Stimulated activated naive B cell treated with anti-CD40 and anti-IgM and Interleukin-4, amounts not matched to agents 10 μg/mL and 1 μg/mL and 100 μg/mL, for 72 hours (primary cell): ENCODE measurements at regions not wholly inside any gene's neighbourhood (a gene's known extent, or its start where the extent isn't known, plus 50 kb on each side); places are given as distances from the start of the nearest gene placed in this dataset.
A peak's percentile ranks its signal among the peaks of the same experiment; 100 is the strongest.

Experiments
- ATAC-seq, 2 donors: fragments of 150-1000 bp; cut with Tn5 transposase; replicated peaks; 2 replicates each; pipeline ENCODE4 v1.10.0; 2021; ENCODE audit warnings: moderate library complexity in 1 of 2
- DNase-seq: peaks from one replicate; pipeline ENCODE4 v3.0.0; 2021
- H3K27ac Mint-ChIP-seq: one replicate; pipeline ENCODE4 v1.8.0; 2022; ENCODE audit warnings: mild to moderate bottlenecking, mixed read lengths
- H3K27me3 Mint-ChIP-seq, 2 donors: one replicate each; pipeline ENCODE4 v1.8.0; 2022; ENCODE audit warnings: mixed read lengths in 2 of 2
- H3K36me3 Mint-ChIP-seq, 2 donors: one replicate each; pipeline ENCODE4 v1.8.0; 2022; ENCODE audit warnings: mixed read lengths in 2 of 2, mild to moderate bottlenecking in 1 of 2
- H3K4me1 Mint-ChIP-seq, 2 donors: one replicate each; pipeline ENCODE4 v1.8.0; 2022; ENCODE audit warnings: mixed read lengths in 2 of 2, mild to moderate bottlenecking in 1 of 2
- H3K4me3 Mint-ChIP-seq, 2 donors: one replicate each; pipeline ENCODE4 v1.8.0; 2022; ENCODE audit warnings: mild to moderate bottlenecking in 2 of 2, mixed read lengths in 2 of 2, moderate library complexity in 1 of 2
- H3K9me3 Mint-ChIP-seq, 2 donors: one replicate each; pipeline ENCODE4 v1.8.0; 2022; ENCODE audit warnings: mixed read lengths in 2 of 2, mild to moderate bottlenecking in 1 of 2

DNA sequence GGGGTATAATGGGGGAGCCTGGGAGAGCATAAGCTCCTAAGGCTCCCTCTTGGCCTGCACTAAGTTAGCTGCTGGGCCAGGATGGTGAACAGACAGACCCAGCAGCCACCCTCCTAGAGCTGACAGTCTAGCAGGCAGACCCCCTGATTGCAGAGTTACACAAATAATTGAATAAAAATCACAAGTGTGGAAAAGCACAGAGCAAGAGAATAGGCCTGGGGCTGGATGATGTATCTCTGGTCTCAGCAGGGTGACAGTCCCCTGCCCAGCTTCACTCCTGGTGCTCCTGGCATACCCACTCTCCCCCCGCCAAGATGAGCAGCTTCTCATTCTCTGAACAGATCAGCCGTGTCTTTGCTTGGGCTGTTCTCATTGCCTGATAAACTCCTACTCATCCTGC lies 86.1 kb upstream of the STX18 start:
- H3K27ac Mint-ChIP-seq, result no peak overlapping the region
- H3K36me3 Mint-ChIP-seq, result peaks cover 8 to 19% of the 10 kb centered on the region in 2 donors
- peaks cover 3 to 9% of the 10 kb centered on the region in 2 donors for H3K4me1 Mint-ChIP-seq
- H3K9me3 Mint-ChIP-seq, result peaks cover 3 to 4% of the 10 kb centered on the region in 2 donors
- ATAC-seq (no peak), DNase-seq (no peak)
- H3K4me3 Mint-ChIP-seq, result no peak overlapping the region
- H3K27me3 Mint-ChIP-seq, result no peaks in the 10 kb centered on the region

DNA sequence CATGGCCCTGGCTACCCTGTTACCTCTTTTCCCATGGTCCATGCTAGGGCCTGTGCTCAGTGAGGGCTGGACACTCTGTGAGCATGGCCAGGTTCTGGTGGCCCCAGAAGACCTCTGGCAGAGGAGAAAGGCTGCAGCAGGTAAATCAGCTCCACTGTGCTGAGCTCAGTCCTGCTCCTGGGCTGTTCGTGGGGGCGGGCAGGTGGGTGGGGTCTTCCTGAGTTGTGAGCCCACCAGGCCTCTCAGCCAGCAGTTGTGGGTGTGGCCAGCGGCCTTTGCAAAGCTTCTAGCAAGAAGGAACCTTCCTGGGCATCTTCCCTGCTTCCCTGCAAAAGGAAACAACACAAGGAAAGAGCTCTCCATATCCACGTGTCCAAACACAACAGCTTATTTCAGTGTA lies 85.3 kb upstream of the STX18 start:
- Mint-ChIP-seq H3K4me3 (no peak overlapping the region), H3K36me3 (peaks cover 8 to 17% of the 10 kb centered on the region in 2 donors), H3K27ac (no peak overlapping the region), H3K9me3 (peaks cover 3 to 4% of the 10 kb centered on the region in 2 donors), H3K27me3 (no peaks in the 10 kb centered on the region), H3K4me1 (peaks cover 3 to 9% of the 10 kb centered on the region in 2 donors)
- DNase-seq (no peak), ATAC-seq (no peak)

DNA sequence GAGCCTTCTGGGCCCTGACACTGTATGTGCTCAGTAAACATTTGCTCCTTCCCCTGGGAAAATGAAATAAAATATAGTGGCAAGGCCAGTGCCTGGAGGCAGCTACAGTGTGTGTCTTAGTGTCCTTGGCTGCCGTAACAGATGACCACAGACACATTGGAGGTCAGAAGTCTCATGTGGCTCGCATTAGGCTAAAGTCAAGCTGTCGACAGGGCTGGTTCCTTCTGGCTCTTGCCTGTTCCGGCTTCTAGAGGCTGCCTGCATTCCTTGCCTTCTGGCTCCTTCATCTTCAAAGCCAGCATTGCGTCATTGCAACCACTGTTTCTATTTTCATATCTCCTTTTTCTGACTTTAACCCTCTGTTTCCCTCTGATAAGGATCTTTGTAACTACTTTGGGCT lies 83.6 kb upstream of the STX18 start:
- peaks cover 7 to 18% of the 10 kb centered on the region in 2 donors for H3K36me3 Mint-ChIP-seq
- peaks cover 3 to 4% of the 10 kb centered on the region in 2 donors for H3K9me3 Mint-ChIP-seq
- no peaks in the 10 kb centered on the region for H3K27me3 Mint-ChIP-seq
- H3K27ac Mint-ChIP-seq, result no peak overlapping the region
- H3K4me1 Mint-ChIP-seq, result peaks cover 3 to 9% of the 10 kb centered on the region in 2 donors
- DNase-seq (no peak), ATAC-seq (no peak)
- no peak overlapping the region for H3K4me3 Mint-ChIP-seq

DNA sequence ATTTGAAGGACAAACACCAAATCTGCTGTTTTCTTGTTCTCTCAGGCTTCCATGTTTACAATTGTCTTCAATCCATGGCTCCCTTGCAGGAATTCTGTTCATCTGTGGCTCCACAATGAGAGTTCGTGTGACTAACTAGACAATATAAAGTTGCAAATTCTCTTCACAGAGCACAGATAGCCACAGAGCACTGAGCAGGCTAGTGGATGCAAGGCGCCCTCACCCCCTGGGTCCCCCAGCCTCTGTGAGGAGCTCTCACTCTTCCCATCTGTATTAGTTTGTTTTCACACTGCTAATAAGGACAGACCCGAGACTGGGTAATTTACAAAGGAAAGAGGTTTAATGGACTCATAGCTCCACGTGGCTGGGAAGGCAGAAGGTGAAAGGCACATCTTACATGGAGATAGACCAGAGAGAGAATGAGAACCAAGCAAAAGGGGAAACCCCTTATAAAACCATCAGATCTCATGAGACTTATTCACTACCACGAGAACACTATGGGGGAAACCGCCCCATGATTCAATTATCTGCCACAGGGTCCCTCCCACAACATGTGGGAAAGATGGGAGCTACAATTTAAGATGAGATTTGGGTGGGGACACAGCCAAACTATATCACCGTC lies 82.5 kb upstream of the STX18 start:
- H3K36me3 Mint-ChIP-seq, result peaks cover 11 to 25% of the 10 kb centered on the region in 2 donors
- H3K9me3 Mint-ChIP-seq, result peaks cover 4 to 6% of the 10 kb centered on the region in 2 donors
- H3K4me1 Mint-ChIP-seq, result peaks cover 3 to 9% of the 10 kb centered on the region in 2 donors
- DNase-seq, result no peak
- H3K27ac Mint-ChIP-seq, result no peak overlapping the region
- H3K27me3 Mint-ChIP-seq, result no peaks in the 10 kb centered on the region
- H3K4me3 Mint-ChIP-seq, result no peak overlapping the region
- ATAC-seq, result peak in 1 of 2 donors; percentile 31

- H3K4me1 Mint-ChIP-seq, result peaks cover 3 to 8% of the 10 kb centered on the region in 2 donors
- H3K36me3 Mint-ChIP-seq, result peaks cover 15 to 38% of the 10 kb centered on the region in 2 donors
- peaks cover 0 to 6% of the 10 kb centered on the region in 2 donors for H3K9me3 Mint-ChIP-seq
- ATAC-seq (no peak), DNase-seq (no peak)
- H3K27ac Mint-ChIP-seq, result no peak overlapping the region
- no peaks in the 10 kb centered on the region for H3K27me3 Mint-ChIP-seq
- no peak overlapping the region for H3K4me3 Mint-ChIP-seq
These were observed 78.0 kb upstream of the STX18 start for GRCh38 chr4:4619821-4620220.

- Mint-ChIP-seq H3K4me1 (no peaks in the 10 kb centered on the region), H3K4me3 (no peak overlapping the region), H3K27ac (no peak overlapping the region), H3K9me3 (peaks cover 0 to 3% of the 10 kb centered on the region in 2 donors), H3K27me3 (no peaks in the 10 kb centered on the region), H3K36me3 (peaks cover 12 to 31% of the 10 kb centered on the region in 2 donors)
- ATAC-seq (no peak), DNase-seq (no peak)
These were observed 77.0 kb upstream of the STX18 start for GRCh38 chr4:4618847-4619246.

DNA sequence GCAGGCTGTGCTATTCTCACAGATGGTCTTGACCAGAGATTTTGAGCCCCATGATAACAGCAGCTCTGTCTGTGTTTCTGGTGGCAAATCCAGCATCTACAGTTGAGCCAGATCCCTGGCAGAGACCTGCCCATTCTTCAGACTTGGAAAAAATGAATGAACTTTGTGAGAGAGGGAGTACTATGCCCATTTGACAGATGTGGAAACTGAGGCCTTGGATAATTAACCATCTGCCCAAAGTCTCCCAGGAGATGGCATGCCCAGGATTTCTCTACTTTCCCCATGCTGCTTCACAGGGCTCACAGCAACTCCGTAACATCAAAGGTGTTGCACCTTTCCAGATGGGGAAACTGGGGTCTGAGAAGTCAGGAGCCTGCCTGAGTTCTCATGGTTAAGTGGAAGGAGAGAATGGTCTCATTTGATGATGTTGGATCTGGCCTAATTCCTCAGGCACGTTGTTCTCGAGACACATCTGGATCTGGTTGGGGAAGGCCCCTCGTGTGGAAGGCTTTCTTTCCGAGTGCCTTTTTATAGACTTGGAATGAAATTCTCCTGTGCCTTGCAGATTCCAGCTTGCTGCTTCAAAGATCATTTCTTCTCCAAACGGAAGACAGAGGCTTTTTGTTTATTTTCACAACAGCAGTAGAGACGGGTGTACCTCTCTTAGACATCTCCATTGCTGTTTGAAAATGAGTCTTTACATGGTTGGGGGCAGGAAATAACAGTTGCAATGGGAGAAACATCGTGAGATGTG lies 73.3 kb upstream of the STX18 start:
- H3K36me3 Mint-ChIP-seq, result peaks cover 12 to 43% of the 10 kb centered on the region in 2 donors
- no peaks in the 10 kb centered on the region for H3K4me1 Mint-ChIP-seq
- ATAC-seq (no peak), DNase-seq (no peak)
- H3K4me3 Mint-ChIP-seq, result no peak overlapping the region
- H3K27ac Mint-ChIP-seq, result no peak overlapping the region
- peaks cover 0 to 5% of the 10 kb centered on the region in 2 donors for H3K9me3 Mint-ChIP-seq
- no peaks in the 10 kb centered on the region for H3K27me3 Mint-ChIP-seq

GRCh38 chr4:4613641-4614286 lies 71.9 kb upstream of the STX18 start:
- no peak overlapping the region for H3K4me3 Mint-ChIP-seq
- H3K36me3 Mint-ChIP-seq, result peaks cover 7 to 40% of the 10 kb centered on the region in 2 donors
- no peaks in the 10 kb centered on the region for H3K27me3 Mint-ChIP-seq
- H3K4me1 Mint-ChIP-seq, result no peaks in the 10 kb centered on the region
- H3K27ac Mint-ChIP-seq, result no peak overlapping the region
- DNase-seq (no peak), ATAC-seq (no peak)
- peaks cover 0 to 2% of the 10 kb centered on the region in 2 donors for H3K9me3 Mint-ChIP-seq

DNA sequence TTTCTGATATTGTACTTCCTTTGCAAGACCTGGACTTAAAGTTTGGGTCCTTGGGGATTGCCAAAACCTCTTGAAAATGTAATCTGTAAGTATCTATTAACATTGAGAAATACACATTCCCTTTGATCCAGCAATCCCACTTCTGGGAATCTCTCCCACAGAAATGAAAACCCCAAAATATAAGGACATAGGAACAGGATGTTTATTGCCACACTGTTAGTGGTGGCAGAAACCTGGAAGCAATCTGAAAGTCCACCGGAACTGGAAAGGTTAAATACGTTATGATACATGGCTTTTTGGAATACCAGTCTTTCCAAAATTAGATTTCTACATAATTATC lies 71.2 kb upstream of the STX18 start:
- ATAC-seq (no peak), DNase-seq (no peak)
- no peaks in the 10 kb centered on the region for H3K27me3 Mint-ChIP-seq
- peaks cover 8 to 41% of the 10 kb centered on the region in 2 donors for H3K36me3 Mint-ChIP-seq
- no peak overlapping the region for H3K4me3 Mint-ChIP-seq
- no peak overlapping the region for H3K27ac Mint-ChIP-seq
- H3K4me1 Mint-ChIP-seq, result no peaks in the 10 kb centered on the region
- peaks cover 0 to 2% of the 10 kb centered on the region in 2 donors for H3K9me3 Mint-ChIP-seq

GRCh38 chr4:4610672-4611071 lies 68.8 kb upstream of the STX18 start:
- Mint-ChIP-seq H3K9me3 (peaks cover 0 to 2% of the 10 kb centered on the region in 2 donors), H3K36me3 (peaks cover 8 to 35% of the 10 kb centered on the region in 2 donors), H3K27ac (no peak overlapping the region), H3K27me3 (no peaks in the 10 kb centered on the region), H3K4me3 (no peak overlapping the region), H3K4me1 (no peaks in the 10 kb centered on the region)
- DNase-seq (no peak), ATAC-seq (no peak)

DNA sequence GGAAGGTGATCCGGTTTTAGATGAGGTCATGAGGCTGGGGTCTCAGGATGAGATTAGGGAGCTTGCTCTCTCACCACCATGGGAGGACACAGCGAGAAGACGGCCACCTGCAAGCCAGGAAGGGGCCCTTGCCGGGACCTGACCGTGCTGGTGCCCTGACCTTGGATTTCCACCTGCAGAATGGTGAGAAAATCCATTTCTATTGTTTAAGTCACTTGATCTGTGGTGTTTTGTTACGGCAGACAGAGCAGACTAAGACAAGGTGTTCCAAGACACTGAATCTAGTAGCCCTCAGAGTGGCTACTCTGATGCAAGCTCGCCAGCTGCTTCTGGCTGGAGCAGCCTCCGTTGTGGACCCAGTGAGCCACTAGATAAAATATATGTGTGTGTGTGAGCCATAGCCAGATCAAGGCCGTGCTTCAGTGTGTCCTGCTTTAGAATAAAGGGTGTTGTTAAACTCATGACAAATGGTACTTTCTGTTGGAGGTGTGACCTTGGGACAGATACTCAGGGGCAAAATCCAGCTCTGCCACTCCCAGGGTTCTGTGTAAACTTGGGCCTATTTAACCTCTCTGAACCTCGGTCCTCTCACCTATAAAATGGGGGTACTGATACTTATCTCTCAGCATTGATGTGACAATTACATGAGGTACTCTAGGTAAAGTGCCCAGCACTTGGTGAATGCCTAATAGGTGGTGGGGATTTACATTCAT lies 67.9 kb upstream of the STX18 start:
- no peak for DNase-seq
- Mint-ChIP-seq H3K9me3 (peaks cover 0 to 2% of the 10 kb centered on the region in 2 donors), H3K27me3 (no peaks in the 10 kb centered on the region), H3K36me3 (peaks cover 8 to 34% of the 10 kb centered on the region in 2 donors), H3K4me3 (no peak overlapping the region), H3K27ac (no peak overlapping the region), H3K4me1 (no peaks in the 10 kb centered on the region)
- ATAC-seq, result no peak

GRCh38 chr4:4608214-4608537 lies 66.3 kb upstream of the STX18 start:
- Mint-ChIP-seq H3K9me3 (peaks cover 0 to 2% of the 10 kb centered on the region in 2 donors), H3K27me3 (no peaks in the 10 kb centered on the region), H3K27ac (no peak overlapping the region), H3K36me3 (peaks cover 5 to 29% of the 10 kb centered on the region in 2 donors), H3K4me1 (no peaks in the 10 kb centered on the region), H3K4me3 (no peak overlapping the region)
- ATAC-seq (no peak), DNase-seq (no peak)

DNA sequence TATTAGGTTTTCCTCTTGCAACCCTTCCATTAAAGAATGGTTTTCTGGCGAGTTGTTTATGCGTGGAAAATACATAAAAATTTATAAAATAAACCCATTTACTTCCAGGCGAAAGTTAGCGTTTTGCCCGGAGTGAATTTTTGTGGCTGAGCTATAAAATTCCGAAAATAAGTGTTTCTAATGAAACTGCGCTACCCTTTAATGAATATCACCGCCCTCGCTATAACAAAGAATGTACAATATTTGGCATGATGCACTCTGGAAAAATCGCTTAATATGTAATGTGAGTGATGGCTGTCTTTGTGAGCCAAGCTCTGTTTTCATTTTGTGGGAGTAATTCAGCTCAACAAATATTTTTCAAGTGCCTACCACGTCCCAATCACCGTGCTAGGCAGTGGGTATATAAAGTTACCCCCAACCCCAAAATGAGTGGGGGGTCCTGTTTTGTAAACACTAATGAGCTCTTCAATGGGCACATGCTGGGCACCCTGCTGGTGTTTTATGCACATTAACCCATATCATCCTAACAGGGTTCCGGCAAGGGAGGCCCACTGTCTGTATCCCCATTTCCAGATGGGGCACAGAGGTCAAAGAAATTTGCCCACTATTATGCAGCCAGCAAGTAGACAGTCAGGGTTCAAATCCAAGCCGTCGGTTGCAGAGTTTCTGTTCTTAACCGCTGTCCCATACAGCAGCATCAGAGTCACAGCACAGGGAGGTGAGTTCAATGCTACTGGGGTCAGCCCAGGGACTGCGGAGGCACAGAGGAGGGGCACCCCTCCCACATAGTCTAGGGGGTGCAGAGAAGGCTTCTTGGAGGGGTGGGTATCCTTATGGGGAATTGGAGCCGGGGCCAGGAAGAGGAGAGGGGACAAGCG lies 65.7 kb upstream of the STX18 start:
- Mint-ChIP-seq H3K4me1 (no peaks in the 10 kb centered on the region), H3K36me3 (peaks cover 5 to 29% of the 10 kb centered on the region in 2 donors), H3K4me3 (no peak overlapping the region), H3K9me3 (peaks cover 0 to 2% of the 10 kb centered on the region in 2 donors), H3K27me3 (no peaks in the 10 kb centered on the region), H3K27ac (no peak overlapping the region)
- no peak for DNase-seq
- ATAC-seq, result no peak

- Mint-ChIP-seq H3K27me3 (no peaks in the 10 kb centered on the region), H3K36me3 (peaks cover 10 to 27% of the 10 kb centered on the region in 2 donors), H3K4me1 (no peaks in the 10 kb centered on the region), H3K9me3 (peaks cover 0 to 4% of the 10 kb centered on the region in 2 donors), H3K4me3 (no peak overlapping the region), H3K27ac (no peak overlapping the region)
- DNase-seq, result no peak
- ATAC-seq, result no peak
These were observed 64.5 kb upstream of the STX18 start for GRCh38 chr4:4606321-4606720.
